Adipocyte (in vitro differentiated cells): ENCODE measurements at regions not wholly inside any gene's neighbourhood (a gene's known extent, or its start where the extent isn't known, plus 50 kb on each side); places are given as distances from the start of the nearest gene placed in this dataset.

Experiments used
- DNase-seq: peaks from one replicate; pipeline ENCODE4 v3.0.0-alpha.2; 2015; ENCODE audit warnings: low read depth
- H3K27me3 ChIP-seq: replicated peaks from 2 replicates; pipeline ENCODE4 v1.7.0; 2013; ENCODE audit warnings: mild to moderate bottlenecking, low read length, moderate library complexity; ENCODE audit not compliant: control insufficient read depth, insufficient read depth
- H3K36me3 ChIP-seq: 2 replicates; pipeline ENCODE4 v1.7.0; 2013; ENCODE audit warnings: low read length, mild to moderate bottlenecking, moderate library complexity; ENCODE audit not compliant: control insufficient read depth, insufficient read depth, severe bottlenecking
- H3K4me1 ChIP-seq: 2 replicates; pipeline ENCODE4 v1.7.0; 2013; ENCODE audit warnings: mild to moderate bottlenecking, low read length, moderate library complexity; ENCODE audit not compliant: control insufficient read depth, insufficient read depth
- H3K4me3 ChIP-seq: 2 replicates; pipeline ENCODE4 v1.7.0; 2013; ENCODE audit warnings: mild to moderate bottlenecking, low read length, moderate library complexity
- H3K9ac ChIP-seq: 2 replicates; pipeline ENCODE4 v1.7.0; 2013; ENCODE audit warnings: mild to moderate bottlenecking, low read length, moderate library complexity
- H3K9me3 ChIP-seq: 2 replicates; pipeline ENCODE4 v1.7.0; 2013; ENCODE audit warnings: mild to moderate bottlenecking, low read length, moderate library complexity; ENCODE audit not compliant: control insufficient read depth

GRCh38 chr3:59558906-59559720 is 509.3 kb upstream of the CFAP20DC start:
- Histone ChIP-seq H3K4me1 (peaks cover 39% of the 10 kb centered on the region), H3K27me3 (no peaks in the 10 kb centered on the region), H3K9ac (peak overlapping the region; percentile 30), H3K36me3 (no peaks in the 10 kb centered on the region), H3K9me3 (no peaks in the 10 kb centered on the region), H3K4me3 (no peak overlapping the region)
- peak; percentile 49 for DNase-seq

GRCh38 chr3:59555593-59556315 is 505.9 kb upstream of the CFAP20DC start:
- Histone ChIP-seq H3K4me1 (peaks cover 29% of the 10 kb centered on the region), H3K9me3 (no peaks in the 10 kb centered on the region), H3K9ac (no peak overlapping the region), H3K4me3 (no peak overlapping the region), H3K27me3 (no peaks in the 10 kb centered on the region), H3K36me3 (no peaks in the 10 kb centered on the region)
- peak; percentile 59 for DNase-seq

GRCh38 chr3:59553076-59553475 is 503.3 kb upstream of the CFAP20DC start:
- Histone ChIP-seq H3K9me3 (no peaks in the 10 kb centered on the region), H3K36me3 (no peaks in the 10 kb centered on the region), H3K27me3 (no peaks in the 10 kb centered on the region), H3K4me1 (peaks cover 11% of the 10 kb centered on the region), H3K4me3 (no peak overlapping the region), H3K9ac (no peak overlapping the region)
- DNase-seq: no peak

DNA sequence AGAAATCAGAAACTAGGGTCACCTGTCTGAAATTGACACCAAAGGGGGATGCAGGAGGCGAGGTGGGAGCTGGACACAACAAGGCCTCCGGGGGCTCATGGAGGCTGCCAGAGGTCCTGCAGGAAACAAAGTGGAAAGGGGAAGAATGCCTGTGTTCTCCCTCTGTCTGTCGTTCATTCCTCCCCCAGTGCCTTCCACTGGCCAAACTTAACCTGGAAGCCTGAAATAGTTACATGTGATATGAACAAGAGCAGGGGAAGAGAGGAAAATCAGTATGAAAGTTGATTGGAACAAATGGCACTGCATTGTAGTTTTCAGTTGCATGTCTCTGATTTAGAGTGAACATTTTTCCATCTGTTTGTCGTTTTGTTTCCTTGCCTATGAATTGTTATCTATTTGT is 502.0 kb upstream of the CFAP20DC start:
- H3K9ac ChIP-seq: no peak overlapping the region
- H3K4me3 ChIP-seq: no peak overlapping the region
- no peaks in the 10 kb centered on the region for H3K27me3 ChIP-seq
- DNase-seq: no peak
- H3K9me3 ChIP-seq: no peaks in the 10 kb centered on the region
- peaks cover 18% of the 10 kb centered on the region for H3K4me1 ChIP-seq
- no peaks in the 10 kb centered on the region for H3K36me3 ChIP-seq

DNA sequence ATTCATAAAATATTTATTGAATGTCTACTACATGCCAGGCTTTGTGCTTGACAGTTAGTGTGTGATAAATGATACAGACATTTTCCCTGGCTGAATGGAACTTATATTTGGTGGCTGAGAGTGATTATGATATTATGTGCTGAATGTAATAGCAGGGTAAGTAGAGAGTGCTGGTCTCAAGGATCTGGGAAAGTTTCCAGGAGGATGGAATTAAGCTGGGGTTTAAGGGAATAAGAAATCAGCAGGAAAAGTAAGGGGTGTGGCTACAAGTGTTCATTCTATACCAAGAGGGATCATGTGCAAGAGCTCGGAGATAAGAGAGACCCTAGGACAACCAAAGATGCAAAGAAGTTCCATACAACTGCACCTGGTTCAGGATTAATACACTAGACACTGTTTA is 500.1 kb upstream of the CFAP20DC start:
- DNase-seq: no peak
- Histone ChIP-seq H3K36me3 (no peaks in the 10 kb centered on the region), H3K4me3 (no peak overlapping the region), H3K4me1 (peaks cover 15% of the 10 kb centered on the region), H3K9me3 (no peaks in the 10 kb centered on the region), H3K9ac (no peak overlapping the region), H3K27me3 (no peaks in the 10 kb centered on the region)

GRCh38 chr3:59547874-59548273 is 498.0 kb upstream of the CFAP20DC start:
- no peaks in the 10 kb centered on the region for H3K36me3 ChIP-seq
- no peak overlapping the region for H3K4me3 ChIP-seq
- no peaks in the 10 kb centered on the region for H3K9me3 ChIP-seq
- H3K9ac ChIP-seq: no peak overlapping the region
- H3K27me3 ChIP-seq: no peaks in the 10 kb centered on the region
- peaks cover 12% of the 10 kb centered on the region for H3K4me1 ChIP-seq
- no peak for DNase-seq

GRCh38 chr3:59546522-59546921 is 496.7 kb upstream of the CFAP20DC start:
- H3K9ac ChIP-seq: no peak overlapping the region
- no peaks in the 10 kb centered on the region for H3K36me3 ChIP-seq
- peaks cover 9% of the 10 kb centered on the region for H3K4me1 ChIP-seq
- DNase-seq: no peak
- H3K9me3 ChIP-seq: no peaks in the 10 kb centered on the region
- H3K4me3 ChIP-seq: no peak overlapping the region
- H3K27me3 ChIP-seq: no peaks in the 10 kb centered on the region

DNA sequence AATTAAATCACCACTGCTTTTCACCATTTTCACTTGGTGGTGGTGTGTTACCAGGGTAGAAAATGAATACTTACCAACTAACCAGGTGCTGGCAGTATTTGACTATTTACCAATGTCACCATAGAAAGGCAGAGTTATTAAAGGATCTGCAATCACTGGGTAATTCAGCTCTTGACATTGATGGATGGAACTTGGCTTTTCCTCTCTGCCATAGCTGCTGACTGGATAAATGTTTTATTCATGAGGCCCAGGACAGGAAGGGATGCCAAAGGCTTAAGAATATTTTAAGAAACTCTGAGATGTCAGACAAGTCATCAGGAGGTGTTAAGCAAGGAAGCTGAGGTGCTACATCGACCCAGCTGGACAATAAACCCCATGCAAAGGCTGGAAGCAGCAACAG is 495.5 kb upstream of the CFAP20DC start:
- no peak overlapping the region for H3K9ac ChIP-seq
- DNase-seq: no peak
- no peaks in the 10 kb centered on the region for H3K9me3 ChIP-seq
- H3K27me3 ChIP-seq: no peaks in the 10 kb centered on the region
- H3K36me3 ChIP-seq: no peaks in the 10 kb centered on the region
- H3K4me3 ChIP-seq: no peak overlapping the region
- peaks cover 13% of the 10 kb centered on the region for H3K4me1 ChIP-seq

DNA sequence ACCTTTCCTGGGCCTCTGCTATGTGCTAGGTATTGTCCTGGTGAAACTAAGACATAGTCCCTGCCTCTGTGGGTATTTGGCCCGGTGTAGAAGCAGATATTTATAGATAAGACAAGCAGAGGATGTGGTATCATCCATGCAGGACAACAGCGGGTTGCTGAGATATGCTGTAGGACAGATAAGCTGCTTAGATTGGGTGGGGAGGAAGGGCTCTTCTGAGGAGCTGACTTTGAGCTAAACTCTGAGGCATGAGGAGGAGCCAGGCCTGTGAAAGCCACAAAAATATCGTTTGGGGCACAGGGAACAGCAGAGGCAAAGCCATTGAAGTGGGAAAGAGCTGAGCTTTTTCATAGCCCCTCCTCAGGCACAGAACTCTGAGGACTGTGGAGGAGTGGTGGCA is 492.5 kb upstream of the CFAP20DC start:
- H3K4me1 ChIP-seq: peaks cover 16% of the 10 kb centered on the region
- H3K9ac ChIP-seq: no peak overlapping the region
- no peaks in the 10 kb centered on the region for H3K36me3 ChIP-seq
- H3K4me3 ChIP-seq: no peak overlapping the region
- no peak for DNase-seq
- no peaks in the 10 kb centered on the region for H3K9me3 ChIP-seq
- no peaks in the 10 kb centered on the region for H3K27me3 ChIP-seq

DNA sequence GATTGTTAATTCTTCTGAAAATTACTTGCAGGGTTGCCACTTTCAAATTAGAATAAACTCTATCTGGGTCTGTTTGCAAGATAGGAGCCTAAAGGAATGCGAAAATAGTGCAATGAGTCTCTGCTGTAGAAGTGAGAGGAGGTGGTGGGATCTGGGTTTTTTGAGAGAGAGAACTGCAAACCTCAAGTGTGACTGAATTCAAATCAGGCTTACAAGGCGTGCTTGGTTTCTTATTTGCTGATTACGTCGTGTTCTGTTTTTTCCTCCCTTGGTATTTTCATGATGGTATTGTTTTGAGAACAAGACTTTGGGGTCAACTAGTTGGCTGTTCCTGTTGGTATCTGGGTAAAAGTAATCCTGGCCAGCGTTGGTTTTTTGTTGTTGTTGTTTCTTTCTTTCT is 490.9 kb upstream of the CFAP20DC start:
- H3K4me1 ChIP-seq: peaks cover 19% of the 10 kb centered on the region
- DNase-seq: peak; percentile 56
- no peaks in the 10 kb centered on the region for H3K36me3 ChIP-seq
- H3K4me3 ChIP-seq: no peak overlapping the region
- H3K9ac ChIP-seq: no peak overlapping the region
- H3K27me3 ChIP-seq: no peaks in the 10 kb centered on the region
- no peaks in the 10 kb centered on the region for H3K9me3 ChIP-seq

DNA sequence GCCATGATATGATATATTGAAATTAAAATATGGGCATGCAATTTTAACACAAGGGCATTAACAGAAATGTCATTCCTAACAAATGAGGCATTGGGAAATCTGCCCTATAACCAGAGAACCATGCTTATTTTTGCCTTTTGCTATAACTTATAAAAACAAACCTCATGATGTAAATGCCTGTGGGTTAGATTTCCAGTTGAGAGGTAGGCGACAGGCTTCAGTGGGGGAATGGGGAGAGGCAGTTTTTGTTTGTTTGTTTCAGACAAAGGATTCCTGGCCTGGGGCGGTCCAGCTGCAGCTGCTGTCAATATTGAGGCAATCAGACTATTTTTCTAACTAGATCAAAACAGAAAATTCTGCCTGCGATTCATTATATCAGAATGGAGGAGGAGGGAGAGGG is 490.4 kb upstream of the CFAP20DC start:
- no peaks in the 10 kb centered on the region for H3K27me3 ChIP-seq
- H3K9me3 ChIP-seq: no peaks in the 10 kb centered on the region
- no peak overlapping the region for H3K4me3 ChIP-seq
- DNase-seq: peak; percentile 88
- peaks cover 21% of the 10 kb centered on the region for H3K4me1 ChIP-seq
- H3K36me3 ChIP-seq: no peaks in the 10 kb centered on the region
- H3K9ac ChIP-seq: no peak overlapping the region
